Skeletal muscle cell (primary cell): ENCODE measurements at regions not wholly inside any gene's neighbourhood (a gene's known extent, or its start where the extent isn't known, plus 50 kb on each side); places are given as distances from the start of the nearest gene placed in this dataset.

Source experiments
- DNase-seq: peaks from one replicate; pipeline ENCODE4 v3.0.0-alpha.2; 2010; ENCODE audit warnings: low read depth
- H3K4me3 ChIP-seq: 2 replicates; pipeline ENCODE4 v1.5.1; 2011; ENCODE audit warnings: low read depth, mild to moderate bottlenecking, control low read depth, low read length, moderate library complexity

- no peak for DNase-seq
- no peak overlapping the region for H3K4me3 ChIP-seq
These were observed 152.8 kb upstream of the IER5L start for GRCh38 chr9:129330711-129331492.

GRCh38 chr9:129328355-129329042, 150.4 kb upstream of the IER5L start:
- no peak for DNase-seq
- H3K4me3 ChIP-seq = no peak overlapping the region

- DNase-seq = no peak
- H3K4me3 ChIP-seq = no peak overlapping the region
These were observed 149.7 kb upstream of the IER5L start for GRCh38 chr9:129327552-129328328.

GRCh38 chr9:129326061-129327005, 148.3 kb upstream of the IER5L start:
- DNase-seq = no peak
- H3K4me3 ChIP-seq = no peak overlapping the region

GRCh38 chr9:129324808-129325502, 146.9 kb upstream of the IER5L start:
- no peak for DNase-seq
- H3K4me3 ChIP-seq = no peak overlapping the region

GRCh38 chr9:129323999-129324553, 146.0 kb upstream of the IER5L start:
- H3K4me3 ChIP-seq = no peak overlapping the region
- no peak for DNase-seq

- DNase-seq = no peak
These were observed 145.4 kb upstream of the IER5L start for GRCh38 chr9:129323376-129323998.

GRCh38 chr9:129322641-129323375, 144.7 kb upstream of the IER5L start:
- H3K4me3 ChIP-seq = no peak overlapping the region
- no peak for DNase-seq

More at GRCh38 chr9:129323376-129323998, 145.4 kb upstream of the IER5L start:
- no peak overlapping the region for H3K4me3 ChIP-seq

GRCh38 chr9:129322022-129322621, 144.1 kb upstream of the IER5L start:
- no peak for DNase-seq
- no peak overlapping the region for H3K4me3 ChIP-seq

- DNase-seq = no peak
- H3K4me3 ChIP-seq = peak overlapping the region; percentile 33
These were observed 143.4 kb upstream of the IER5L start for GRCh38 chr9:129321286-129322021.

- H3K4me3 ChIP-seq = peak overlapping the region; percentile 33
- peak; percentile 69 for DNase-seq
These were observed 142.7 kb upstream of the IER5L start for GRCh38 chr9:129320575-129321285.

GRCh38 chr9:129319938-129320481, 141.9 kb upstream of the IER5L start:
- DNase-seq = no peak
- peak overlapping the region; percentile 33 for H3K4me3 ChIP-seq

GRCh38 chr9:129319076-129319937, 141.2 kb upstream of the IER5L start:
- H3K4me3 ChIP-seq = no peak overlapping the region
- DNase-seq = no peak
